Heart left ventricle (tissue), 16 donors: ENCODE measurements at regions not wholly inside any gene's neighbourhood (a gene's known extent, or its start where the extent isn't known, plus 50 kb on each side); places are given as distances from the start of the nearest gene placed in this dataset.
A peak's percentile ranks its signal among the peaks of the same experiment; 100 is the strongest.

Experiments used
- ATAC-seq, 4 donors: fragments of 200-7000 bp; cut with Tn5 transposase; one replicate each; pipeline ENCODE4 v1.9.1; 2020 to 2022; ENCODE audit warnings: moderate library complexity in 4 of 4, mild to moderate bottlenecking in 3 of 4, moderate number of reproducible peaks in 1 of 4
- DNase-seq, 5 donors: peaks; one replicate each; pipeline ENCODE4 v3.0.0-alpha.2; 2020
- H3K27ac ChIP-seq, 12 donors: fragments of 200-600 bp; sonication (generic) in 4 of 12; one replicate each; pipeline versions ENCODE4 v1.5.0 to v1.8.0; 2016 to 2022; ENCODE audit warnings: mild to moderate bottlenecking in 2 of 12
- H3K27me3 ChIP-seq, 9 donors: fragments of 200-600 bp; sonication (generic) in 2 of 9; one replicate each; pipeline versions ENCODE4 v1.5.1 to v1.8.0; 2016 to 2022; ENCODE audit warnings: mild to moderate bottlenecking in 3 of 9
- H3K36me3 ChIP-seq, 9 donors: fragments of 200-600 bp; sonication (generic) in 2 of 9; one replicate each; pipeline versions ENCODE4 v1.5.0 to v1.8.0; 2018 to 2022; ENCODE audit warnings: mild to moderate bottlenecking in 2 of 9
- H3K4me1 ChIP-seq, 12 donors: fragments of 200-600 bp; sonication (generic) in 4 of 12; one replicate each; pipeline versions ENCODE4 v1.5.0 to v1.8.0; 2016 to 2022; ENCODE audit warnings: mild to moderate bottlenecking in 3 of 12
- H3K4me3 ChIP-seq, 12 donors: fragments of 200-600 bp; sonication (generic) in 4 of 12; one replicate each; pipeline versions ENCODE4 v1.5.0 to v1.8.0; 2017 to 2022; ENCODE audit warnings: mild to moderate bottlenecking in 9 of 12, moderate library complexity in 4 of 12
- H3K9me3 ChIP-seq, 12 donors: fragments of 200-600 bp; sonication (generic) in 4 of 12; one replicate each; pipeline versions ENCODE4 v1.5.0 to v1.8.0; 2016 to 2022; ENCODE audit warnings: mild to moderate bottlenecking in 1 of 12
- CTCF ChIP-seq, 12 donors: fragments of 200-600 bp; sonication (generic) in 4 of 12; IDR thresholded peaks; one replicate each; pipeline versions ENCODE4 v1.5.0 to v1.8.0; 2018 to 2022; ENCODE audit warnings: antibody characterized with exemption in 12 of 12, mild to moderate bottlenecking in 5 of 12
- POLR2A ChIP-seq, 2 donors: fragments of 450-650 bp; IDR thresholded peaks; one replicate each; pipeline ENCODE4 v1.6.1; 2017; ENCODE audit warnings: antibody characterized with exemption in 2 of 2, mild to moderate bottlenecking in 2 of 2, moderate library complexity in 2 of 2
- WGBS, 4 donors: extraction: QIAGEN DNeasy Blood & Tissue Kit in 2 of 4; methylation state at CpG; one replicate each; pipeline versions ENCODE4 v1.1.5 to v1.1.7; 2013 to 2018; 5-methylcytosine and 5-hydroxymethylcytosine counted together
- intact Hi-C, 10 donors: fragments of 100-400 bp; cut with DNase I; formaldehyde crosslinking; loops; one replicate each; pipeline versions ENCODE4 v1.11.1 to v1.14.2; 2022
- donor health status: ischemic (EF 13 %, LVEDD 7.1; RV severe dilation, severe dysfunction).
- donor health status: healthy with polysubstance abuse.
- donor health status: DM: no; HTN: yes; CAD: no.
- donor health status: DM: no; HTN: no; CAD: no.
- donor health status: ischemic (EF 25% LVEDD 6.9; RV normal size, moderate dysfunction).
- donor health status: ischemic (EF 25% LVEDD 5.7; RV mildly dilated, moderate dysfunction).
- donor health status: healthy.
- donor health status: DM: yes; HTN: yes; CAD: no.
- donor health status: ischemic (EF 35%, LVEDD 5.7; RV mildly dilated, moderate dysfunction).
- donor health status: nonischemic (EF 11% LVEDD 7.7; RV severe dilation, severe dysfunction).
- donor health status: DM: yes; HTN: yes; CAD: no.
- donor health status: PGD.
- donor health status: ischemic (EF 29% LVEDD 5.4; RV normal size, mild dysfunction).
- donor health status: nonischemic (EF 23%, LVEDD 6.1; RV moderate dilation, normal function).

- no peak overlapping the region for H3K27ac ChIP-seq
- TF ChIP-seq POLR2A (IDR thresholded peaks at IDR 0.05) = no peak
- no peak for TF ChIP-seq CTCF (IDR thresholded peaks at IDR 0.05)
- no peaks in the 10 kb centered on the region for H3K27me3 ChIP-seq
- H3K4me3 ChIP-seq = no peak overlapping the region
- no peaks in the 10 kb centered on the region for H3K4me1 ChIP-seq
- no peaks in the 10 kb centered on the region for H3K9me3 ChIP-seq
- ATAC-seq = no peak
- H3K36me3 ChIP-seq = no peaks in the 10 kb centered on the region
- 89 to 91% (median 90%) methylated on average over 5 of the region's 5 CpGs for WGBS, 4 donors
- intact Hi-C loops = no loop called here
- DNase-seq = no peak
Measured at GRCh38 chr11:109765709-109766311, 327.4 kb upstream of the ZC3H12C start.

- TF ChIP-seq POLR2A (IDR thresholded peaks at IDR 0.05) (no peak), CTCF (IDR thresholded peaks at IDR 0.05) (no peak)
- H3K9me3 ChIP-seq = no peaks in the 10 kb centered on the region
- H3K36me3 ChIP-seq = no peaks in the 10 kb centered on the region
- ATAC-seq (no peak), DNase-seq (no peak)
- no peaks in the 10 kb centered on the region for H3K4me1 ChIP-seq
- intact Hi-C loops = no loop called here
- H3K27ac ChIP-seq = no peak overlapping the region
- H3K27me3 ChIP-seq = no peaks in the 10 kb centered on the region
- H3K4me3 ChIP-seq = no peak overlapping the region
- WGBS, 4 donors = 79 to 85% (median 83%) methylated on average over 4 of the region's 4 CpGs
Measured at GRCh38 chr11:109769858-109770257, 323.3 kb upstream of the ZC3H12C start.

GRCh38 chr11:109770323-109770722 is 322.9 kb upstream of the ZC3H12C start:
- Histone ChIP-seq H3K4me3 (no peak overlapping the region), H3K9me3 (no peaks in the 10 kb centered on the region), H3K27me3 (no peaks in the 10 kb centered on the region), H3K4me1 (no peaks in the 10 kb centered on the region), H3K36me3 (no peaks in the 10 kb centered on the region), H3K27ac (no peak overlapping the region)
- no peak for TF ChIP-seq CTCF (IDR thresholded peaks at IDR 0.05)
- no peak for TF ChIP-seq POLR2A (IDR thresholded peaks at IDR 0.05)
- no peak for DNase-seq
- intact Hi-C loops = no loop called here
- ATAC-seq = no peak

GRCh38 chr11:109772892-109773291 is 320.3 kb upstream of the ZC3H12C start:
- H3K27ac ChIP-seq = no peak overlapping the region
- no peaks in the 10 kb centered on the region for H3K4me1 ChIP-seq
- no peak for TF ChIP-seq CTCF (IDR thresholded peaks at IDR 0.05)
- no peak for TF ChIP-seq POLR2A (IDR thresholded peaks at IDR 0.05)
- DNase-seq = no peak
- peak in 1 of 4 donors; percentile 22 for ATAC-seq
- no peaks in the 10 kb centered on the region for H3K36me3 ChIP-seq
- no peaks in the 10 kb centered on the region for H3K9me3 ChIP-seq
- 80 to 91% (median 82%) methylated on average over 1 of the region's 1 CpG for WGBS, 4 donors
- intact Hi-C loops = no loop called here
- H3K27me3 ChIP-seq = no peaks in the 10 kb centered on the region
- H3K4me3 ChIP-seq = no peak overlapping the region
